GM23248 (cell line): ENCODE measurements at regions not wholly inside any gene's neighbourhood (a gene's known extent, or its start where the extent isn't known, plus 50 kb on each side); places are given as distances from the start of the nearest gene placed in this dataset. TPM values are rescaled to one million over a fixed set of nuclear protein-coding genes. Genes with fewer than 3 reads are reported as not detected.

ENCODE experiments used
- DNase-seq: peaks from one replicate; pipeline ENCODE4 v3.0.0-alpha.2; 2015
- H2AFZ ChIP-seq: fragments of 200-600 bp; sonication (generic); 2 replicates; pipeline ENCODE4 v1.6.1; 2016; ENCODE audit warnings: antibody characterized with exemption
- H3F3A ChIP-seq: fragments of 200-600 bp; sonication (generic); 2 replicates; pipeline ENCODE4 v1.6.1; 2016; ENCODE audit warnings: mild to moderate bottlenecking, antibody characterized with exemption, mixed run types; ENCODE audit not compliant: insufficient read depth
- H3K27ac ChIP-seq: fragments of 200-600 bp; sonication (generic); 2 replicates; pipeline ENCODE4 v1.5.1; 2016; ENCODE audit warnings: mild to moderate bottlenecking
- H3K27me3 ChIP-seq: fragments of 200-600 bp; sonication (generic); replicated peaks from 2 replicates; pipeline ENCODE4 v1.6.1; 2016; ENCODE audit warnings: mild to moderate bottlenecking; ENCODE audit not compliant: insufficient read depth
- H3K36me3 ChIP-seq: fragments of 200-600 bp; sonication (generic); 2 replicates; pipeline ENCODE4 v1.6.1; 2016; ENCODE audit warnings: low read depth, mild to moderate bottlenecking
- H3K4me1 ChIP-seq: fragments of 200-600 bp; sonication (generic); 2 replicates; pipeline ENCODE4 v1.6.1; 2016; ENCODE audit warnings: mild to moderate bottlenecking; ENCODE audit not compliant: insufficient read depth
- H3K4me2 ChIP-seq: fragments of 200-600 bp; sonication (generic); one replicate; pipeline ENCODE4 v1.6.1; 2016; ENCODE audit warnings: mild to moderate bottlenecking; ENCODE audit not compliant: unreplicated experiment
- H3K4me3 ChIP-seq: fragments of 200-600 bp; sonication (generic); 2 replicates; pipeline ENCODE4 v1.5.1; 2016; ENCODE audit warnings: mild to moderate bottlenecking
- H3K79me2 ChIP-seq: fragments of 200-600 bp; sonication (generic); 2 replicates; pipeline ENCODE4 v1.6.1; 2016; ENCODE audit warnings: mild to moderate bottlenecking; ENCODE audit not compliant: insufficient read depth
- H3K9ac ChIP-seq: fragments of 200-600 bp; sonication (generic); 2 replicates; pipeline ENCODE4 v1.6.1; 2016; ENCODE audit warnings: mild to moderate bottlenecking
- H3K9me2 ChIP-seq: fragments of 200-600 bp; sonication (generic); 2 replicates; pipeline ENCODE4 v1.6.1; 2016; ENCODE audit warnings: mixed run types, mild to moderate bottlenecking, moderate library complexity; ENCODE audit not compliant: insufficient read depth
- H3K9me3 ChIP-seq: fragments of 200-600 bp; sonication (generic); one replicate; pipeline ENCODE4 v1.6.1; 2017; ENCODE audit warnings: low read depth
- H4K20me1 ChIP-seq: fragments of 200-600 bp; sonication (generic); 2 replicates; pipeline ENCODE4 v1.6.0; 2016; ENCODE audit not compliant: insufficient read depth
- EZH2 ChIP-seq: fragments of 200-600 bp; sonication (generic); IDR thresholded peaks from 2 replicates; pipeline ENCODE4 v1.6.1; 2018; ENCODE audit warnings: antibody characterized with exemption, mild to moderate bottlenecking; ENCODE audit not compliant: insufficient read depth, poor library complexity, severe bottlenecking
- EZH2phosphoT487 ChIP-seq: fragments of 200-600 bp; sonication (generic); IDR thresholded peaks from 2 replicates; pipeline ENCODE4 v1.6.1; 2018; ENCODE audit warnings: antibody characterized with exemption, moderate library complexity, mild to moderate bottlenecking, low read depth; ENCODE audit not compliant: insufficient read depth
- WGBS, 2 experiments: methylation state at CpG; one replicate each; pipeline ENCODE4 v1.1.6; 2015 to 2017; ENCODE audit warnings: low lambda C conversion rate in 2 of 2, low coverage in 1 of 2; ENCODE audit errors: missing lambda C conversion rate in 2 of 2; 5-methylcytosine and 5-hydroxymethylcytosine counted together
- in situ Hi-C: fragments of 300-500 bp; cut with MboI; formaldehyde crosslinking; loops from 2 replicates; pipeline ENCODE4 v1.15.0; 2020
- small RNA-seq: library from RNA; depleted of rRNA; stranded (forward); fragments of <200 nt; gene quantifications from one replicate; pipeline ENCODE3, GENCODE V24; 2014; ENCODE audit warnings: low read depth, low replicate concordance

- Histone ChIP-seq H3K27me3 (no peaks in the 10 kb centered on the region), H3K9me3 (no peaks in the 10 kb centered on the region), H3F3A (peaks cover 9% of the 10 kb centered on the region; the same call in 1 of the 2 replicates), H3K9ac (no peak overlapping the region), H3K79me2 (no peaks in the 10 kb centered on the region), H3K4me1 (peaks cover 7% of the 10 kb centered on the region), H3K36me3 (no peaks in the 10 kb centered on the region), H3K4me3 (no peak overlapping the region), H4K20me1 (no peaks in the 10 kb centered on the region), H3K9me2 (no peaks in the 10 kb centered on the region), H3K27ac (no peak overlapping the region), H3K4me2 (no peak overlapping the region), H2AFZ (no peak overlapping the region)
- in situ Hi-C loops, result no loop called here
- 48 to 56% methylated on average over 7 of the region's 7 CpGs for WGBS, 2 experiments
- TF ChIP-seq EZH2 (no peak), EZH2phosphoT487 (no peak)
- no peak for DNase-seq
Measured at GRCh38 chr15:75145027-75145841, 56.4 kb upstream of the C15orf39 start.

- Histone ChIP-seq H3K9me2 (no peaks in the 10 kb centered on the region), H3K36me3 (no peaks in the 10 kb centered on the region), H3K4me1 (peaks cover 15% of the 10 kb centered on the region), H2AFZ (no peak overlapping the region), H3K9ac (no peak overlapping the region), H3K79me2 (no peaks in the 10 kb centered on the region), H3K27me3 (no peaks in the 10 kb centered on the region), H3K27ac (no peak overlapping the region), H3F3A (peaks cover 15% of the 10 kb centered on the region; the same call in 1 of the 2 replicates), H3K4me2 (no peak overlapping the region), H3K4me3 (no peak overlapping the region), H4K20me1 (no peaks in the 10 kb centered on the region), H3K9me3 (no peaks in the 10 kb centered on the region)
- DNase-seq, result no peak
- 95 to 96% methylated on average over 2 of the region's 2 CpGs for WGBS, 2 experiments
- TF ChIP-seq EZH2 (no peak), EZH2phosphoT487 (no peak)
- in situ Hi-C loops, result no loop called here
Measured at GRCh38 chr15:75148280-75148679, 53.4 kb upstream of the C15orf39 start.

GRCh38 chr15:75149867-75150709 lies 51.6 kb upstream of the C15orf39 start:
- Histone ChIP-seq H3K9me3 (no peaks in the 10 kb centered on the region), H2AFZ (peak overlapping the region; percentile 28), H3K4me3 (peak overlapping the region; percentile 31), H3K27ac (peak overlapping the region; percentile 83), H3K4me2 (peak overlapping the region; percentile 63), H3K9me2 (no peaks in the 10 kb centered on the region), H3K27me3 (no peaks in the 10 kb centered on the region), H4K20me1 (no peaks in the 10 kb centered on the region), H3F3A (peaks cover 15% of the 10 kb centered on the region; the same call in 1 of the 2 replicates), H3K9ac (peak overlapping the region; percentile 64), H3K4me1 (peaks cover 15% of the 10 kb centered on the region), H3K79me2 (no peaks in the 10 kb centered on the region), H3K36me3 (no peaks in the 10 kb centered on the region)
- peak; percentile 89 for TF ChIP-seq EZH2phosphoT487
- TF ChIP-seq EZH2, result no peak
- in situ Hi-C loops, result no loop called here
- peak; percentile 93 for DNase-seq
- WGBS, 2 experiments, result 28 to 33% methylated on average over 4 of the region's 4 CpGs

- 28 to 31% methylated on average over 5 of the region's 5 CpGs for WGBS, 2 experiments
- no peak overlapping the region for H3K27ac ChIP-seq
- no peaks in the 10 kb centered on the region for H3K9me3 ChIP-seq
- no peaks in the 10 kb centered on the region for H4K20me1 ChIP-seq
- H3K9me2 ChIP-seq, result no peaks in the 10 kb centered on the region
- H3K27me3 ChIP-seq, result no peaks in the 10 kb centered on the region
- peak; percentile 46 for DNase-seq
- no peak overlapping the region for H3K9ac ChIP-seq
- H3K36me3 ChIP-seq, result no peaks in the 10 kb centered on the region
- no peak overlapping the region for H3K4me3 ChIP-seq
- H3K79me2 ChIP-seq, result no peaks in the 10 kb centered on the region
- no peak for TF ChIP-seq EZH2phosphoT487
- no peak for TF ChIP-seq EZH2
- H3K4me1 ChIP-seq, result peaks cover 15% of the 10 kb centered on the region
- H3K4me2 ChIP-seq, result no peak overlapping the region
- peaks cover 15% of the 10 kb centered on the region; the same call in 1 of the 2 replicates for H3F3A ChIP-seq
- no peak overlapping the region for H2AFZ ChIP-seq
- in situ Hi-C loops, result no loop called here
Measured at GRCh38 chr15:75151214-75152128, 50.2 kb upstream of the C15orf39 start.

Small RNA genes lying in the stretch of these regions (small RNA-seq; reads per million reads assigned to genes)
- gene RF00017 (not detected), gene RF00601 (not detected)
